GM18909 (cell line): ENCODE measurements at regions not wholly inside any gene's neighbourhood (a gene's known extent, or its start where the extent isn't known, plus 50 kb on each side); places are given as distances from the start of the nearest gene placed in this dataset.
A peak's percentile ranks its signal among the peaks of the same experiment; 100 is the strongest.
"Not testable (repeated sequence)": the region's sequence is repeated elsewhere in the genome, so short reads cannot be mapped to it uniquely, and the experiment has no call there.

Source experiments
- ATAC-seq: cut with Tn5 transposase; IDR thresholded peaks from one replicate; pipeline ENCODE4 v1.9.1; 2021; ENCODE audit warnings: mild to moderate bottlenecking; ENCODE audit not compliant: unreplicated experiment, poor library complexity

DNA sequence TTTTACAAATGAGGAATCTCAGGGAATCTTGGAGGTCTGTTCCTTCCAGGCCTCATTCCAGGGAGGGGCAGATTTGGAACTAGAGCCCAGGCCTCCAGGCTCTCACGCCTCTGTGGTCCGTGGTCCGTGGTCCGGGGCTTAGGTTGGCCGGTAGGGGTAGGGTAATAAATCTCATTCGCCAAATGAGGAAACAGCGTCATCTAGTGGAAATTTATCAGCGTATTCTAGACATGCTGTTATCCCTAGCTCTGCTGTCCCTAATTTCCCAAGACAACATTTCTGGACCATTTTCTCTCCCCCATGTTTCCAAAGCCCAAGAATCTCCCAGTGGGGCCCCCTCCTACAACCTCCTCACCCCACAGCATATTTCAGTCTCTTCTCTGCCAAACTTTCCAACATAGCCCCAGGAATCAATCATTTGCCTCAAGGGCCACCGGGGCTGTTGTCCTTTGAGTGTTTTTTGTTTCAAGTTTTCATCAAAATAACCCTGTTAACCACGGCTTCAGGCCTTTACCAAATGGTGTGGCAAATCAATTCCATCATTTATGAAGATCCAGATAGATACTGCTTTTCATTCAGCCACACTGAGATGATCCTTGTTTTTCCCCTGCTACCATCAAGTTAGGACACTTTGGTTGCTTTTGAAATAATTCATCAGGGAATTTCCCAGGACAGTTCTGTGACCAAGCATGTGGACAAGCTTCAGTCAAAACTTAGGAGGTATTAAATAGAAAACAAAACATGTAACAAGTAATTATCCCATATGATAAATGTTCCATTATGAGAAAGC lies 126.8 kb downstream of the ALDH8A1 start:
- peak; percentile 92 for ATAC-seq

DNA sequence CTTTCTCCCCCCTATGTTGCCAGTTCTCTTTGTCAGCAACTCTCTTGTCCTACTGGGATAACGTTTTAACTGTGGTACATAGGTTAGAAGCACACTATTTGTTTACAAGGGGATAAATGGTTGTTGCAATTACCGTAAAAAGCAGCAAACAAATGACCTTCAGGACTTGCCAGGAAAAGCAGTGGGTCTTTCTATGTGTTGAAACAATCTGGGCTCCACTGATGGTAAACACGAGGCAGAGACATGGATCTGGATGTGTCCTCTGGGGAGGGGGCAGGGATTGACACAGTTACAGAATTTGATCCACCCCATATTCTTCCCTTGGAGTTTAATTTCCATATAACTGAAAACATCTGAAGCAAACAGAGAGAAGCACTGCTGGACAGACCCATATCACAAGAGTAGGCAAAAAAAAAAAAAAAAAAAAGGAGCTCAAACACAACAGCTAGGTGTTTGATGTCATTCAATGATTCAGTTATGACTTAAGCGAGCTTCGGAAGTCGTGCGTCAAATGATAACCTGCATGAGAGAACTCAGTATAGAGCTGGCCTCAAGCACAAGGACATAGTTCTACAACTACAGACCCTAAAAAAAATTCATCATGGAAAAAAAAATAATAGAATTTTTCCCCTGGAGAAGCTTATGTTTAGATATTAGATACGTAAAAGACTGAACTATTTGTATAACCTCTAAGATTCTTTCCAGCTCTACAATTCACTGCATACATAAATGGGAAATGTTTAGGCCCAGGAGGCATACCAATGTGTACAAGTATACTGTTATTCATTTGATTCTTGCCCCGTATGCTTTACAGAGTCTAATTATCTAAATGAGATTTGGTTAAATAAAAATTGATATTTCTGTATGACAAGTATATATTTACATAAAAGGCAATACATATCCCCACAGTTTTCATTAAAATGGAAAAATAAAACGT lies 127.7 kb downstream of the ALDH8A1 start:
- ATAC-seq: no peak

DNA sequence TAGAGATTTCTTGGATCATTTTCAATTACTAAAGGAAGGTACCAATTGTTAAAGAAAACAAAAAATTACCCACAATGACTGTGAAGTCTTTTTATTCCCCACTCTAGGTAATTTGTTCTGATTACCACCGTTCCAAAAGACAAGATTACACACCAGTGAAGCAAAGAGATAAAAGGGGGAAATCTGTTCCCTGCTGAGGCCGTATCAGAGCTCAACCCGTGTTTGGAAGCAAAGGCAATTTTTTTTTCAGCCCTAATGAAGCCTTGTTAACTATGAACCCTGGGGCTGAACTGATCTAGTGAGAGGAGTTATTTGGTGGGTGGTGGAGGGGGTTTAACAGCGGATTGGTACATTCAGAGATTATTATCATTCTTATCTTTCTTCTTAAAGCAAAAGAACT lies 128.5 kb downstream of the ALDH8A1 start:
- no peak for ATAC-seq

GRCh38 chr6:134819863-134820800 lies 129.8 kb downstream of the ALDH8A1 start:
- no peak for ATAC-seq

- ATAC-seq: no peak
These were observed 130.7 kb downstream of the ALDH8A1 start for GRCh38 chr6:134819236-134819635.

- ATAC-seq: no peak
These were observed 132.5 kb downstream of the ALDH8A1 start for GRCh38 chr6:134817448-134817847.

GRCh38 chr6:134816780-134817179 lies 133.1 kb downstream of the ALDH8A1 start:
- ATAC-seq: no peak

GRCh38 chr6:134816300-134816699 lies 133.6 kb downstream of the ALDH8A1 start:
- no peak for ATAC-seq

- no peak for ATAC-seq
These were observed 135.7 kb downstream of the ALDH8A1 start for GRCh38 chr6:134814076-134814695.

DNA sequence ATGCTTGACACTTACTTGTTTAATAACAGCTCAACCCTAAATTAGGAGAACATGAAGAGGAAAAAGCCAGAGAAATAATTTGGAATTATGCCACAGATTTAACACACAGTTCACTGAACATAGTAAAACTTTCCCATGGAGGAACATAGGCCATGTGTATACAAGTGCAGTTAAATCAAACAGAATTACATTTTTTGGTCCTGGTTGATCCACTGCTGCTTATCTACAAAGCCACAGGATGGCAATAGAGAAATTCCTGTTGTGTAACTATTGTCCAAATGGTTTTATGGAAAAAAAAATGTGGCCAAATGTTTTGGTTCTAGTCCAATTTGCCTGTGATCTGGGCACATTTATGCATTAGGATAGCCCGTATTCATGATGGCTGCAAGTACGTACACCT lies 136.8 kb downstream of the ALDH8A1 start:
- ATAC-seq: no peak

GRCh38 chr6:134810402-134810801 lies 139.5 kb downstream of the ALDH8A1 start:
- no peak for ATAC-seq

- no peak for ATAC-seq
These were observed 140.8 kb downstream of the ALDH8A1 start for GRCh38 chr6:134809130-134809529.

GRCh38 chr6:134806180-134806798 lies 143.6 kb downstream of the ALDH8A1 start:
- no peak for ATAC-seq

DNA sequence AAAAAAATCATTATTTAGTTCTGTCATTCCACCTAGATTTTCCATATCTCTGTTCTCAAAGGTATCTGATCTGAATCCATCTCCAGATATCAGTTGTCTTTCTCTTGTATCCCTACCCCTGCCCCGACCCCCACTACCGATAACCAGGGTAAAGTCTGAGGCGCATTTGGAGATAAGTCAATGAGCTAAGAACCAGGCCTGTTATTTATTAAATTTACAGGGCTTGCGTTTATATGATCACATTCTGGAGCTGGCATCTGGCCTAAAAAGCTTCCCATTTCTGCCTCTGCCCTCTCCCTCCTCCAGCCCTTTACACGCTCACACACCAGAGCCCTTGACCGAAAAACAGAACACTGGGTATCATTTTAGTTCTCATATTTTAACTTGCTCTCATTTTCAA lies 144.7 kb downstream of the ALDH8A1 start:
- no peak for ATAC-seq

- ATAC-seq: not testable (repeated sequence)
These were observed 145.6 kb downstream of the ALDH8A1 start for GRCh38 chr6:134804311-134804710.

DNA sequence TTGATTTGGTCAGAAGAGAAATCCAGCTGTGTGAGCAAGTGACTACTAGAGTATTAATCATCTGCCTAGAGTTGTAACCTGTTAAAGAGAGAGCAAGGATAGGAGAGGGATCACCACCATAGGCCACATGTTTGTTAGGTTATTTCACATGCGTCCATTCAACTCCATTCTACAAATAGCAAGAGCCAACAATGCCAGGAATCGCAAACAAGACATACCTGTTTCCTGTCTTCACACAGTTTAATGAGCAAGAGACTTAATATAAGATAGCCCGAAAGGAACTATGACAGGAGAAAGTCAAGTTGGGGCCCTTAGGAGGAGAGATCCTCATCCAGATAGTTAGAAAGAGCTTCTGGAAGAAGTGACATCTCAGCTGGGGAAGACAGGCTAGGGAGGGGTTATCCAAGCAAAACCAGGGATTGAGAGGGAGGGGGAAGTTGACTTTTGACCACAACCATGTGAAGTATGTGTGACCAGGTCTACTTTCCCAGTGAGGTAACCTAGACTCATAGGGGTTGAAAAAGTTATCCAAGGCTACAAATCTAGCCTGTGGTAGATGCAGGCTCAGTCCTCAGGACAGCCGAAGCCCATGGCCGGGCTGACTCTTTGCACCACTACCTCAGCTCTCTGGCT lies 147.4 kb downstream of the ALDH8A1 start:
- no peak for ATAC-seq

DNA sequence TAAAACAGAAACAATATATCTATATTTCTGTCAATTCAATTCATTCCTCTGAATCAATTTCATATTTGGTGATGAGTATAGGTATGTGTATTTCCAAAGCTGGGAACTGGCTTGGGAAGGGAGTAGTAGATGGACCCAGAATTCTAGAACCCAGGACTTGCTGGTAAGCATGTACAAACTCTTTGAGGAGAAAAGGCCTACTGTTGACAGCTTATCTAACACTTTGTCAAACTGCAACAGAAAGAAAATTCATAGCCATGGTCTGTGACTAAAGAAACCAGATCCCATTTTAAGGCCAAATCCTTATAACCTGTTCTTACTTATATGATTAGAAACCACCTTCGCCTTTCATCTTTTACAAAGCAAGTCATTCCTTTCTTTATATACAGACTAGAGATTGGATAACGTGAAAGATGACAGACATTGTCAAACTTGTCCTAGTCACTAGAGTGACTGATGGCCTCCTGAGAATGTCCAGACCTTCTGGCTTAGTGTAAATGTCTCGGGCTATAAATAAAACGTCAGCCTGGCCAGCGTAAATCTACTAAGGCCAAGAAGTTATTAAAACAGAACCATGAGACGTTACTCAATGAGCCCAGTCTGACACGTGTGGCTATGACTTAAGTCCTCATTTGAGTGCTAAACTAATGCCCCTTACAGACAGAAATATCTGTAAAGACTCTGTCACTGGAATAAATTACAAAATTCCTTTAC lies 152.3 kb downstream of the ALDH8A1 start:
- ATAC-seq: no peak

DNA sequence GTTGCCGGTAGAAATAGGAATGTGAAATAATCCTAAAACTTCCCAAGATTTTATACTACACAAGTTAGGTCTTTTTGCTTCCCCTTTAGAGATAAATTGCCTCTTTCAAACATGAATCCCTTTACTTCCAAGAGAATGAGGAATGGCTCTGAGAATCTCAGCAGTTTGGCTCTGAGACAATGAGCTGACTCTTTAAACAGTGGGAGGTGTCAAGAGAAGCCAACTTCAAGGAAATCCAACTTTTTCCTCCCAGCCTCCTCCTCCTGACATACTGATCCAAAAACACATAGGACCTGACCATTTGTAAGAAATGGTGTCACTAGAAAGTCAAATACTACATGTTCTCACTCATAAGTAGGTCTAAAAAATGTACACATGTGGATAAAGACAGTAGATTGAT lies 154.2 kb downstream of the ALDH8A1 start:
- no peak for ATAC-seq
